ENCODE measurements at regions not wholly inside any gene's neighbourhood (a gene's known extent, or its start where the extent isn't known, plus 50 kb on each side); places are given as distances from the start of the nearest gene placed in this dataset.

DNA sequence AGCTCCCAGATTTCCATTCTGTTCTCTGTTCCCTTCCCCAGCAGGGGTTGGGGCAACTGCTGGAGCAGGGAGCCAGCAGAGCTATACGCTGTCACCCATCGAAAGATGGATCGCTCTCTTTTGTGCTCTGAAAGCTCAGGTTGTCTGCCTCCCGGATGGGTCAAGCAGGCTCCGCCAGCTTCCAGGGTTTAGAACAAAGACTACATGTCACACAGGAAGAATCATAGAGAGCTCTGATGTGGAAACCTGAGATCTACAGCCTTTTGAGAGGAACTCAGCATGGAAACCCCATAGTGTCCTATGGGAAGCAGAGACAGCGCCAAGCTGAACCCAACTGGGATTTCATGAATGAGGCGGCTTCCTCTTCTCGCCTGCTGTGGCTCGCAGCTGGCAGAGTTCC, 205.4 kb downstream of the HS3ST1 start:
- no peak for TF ChIP-seq POLR2AphosphoS5 (IDR thresholded peaks at IDR 0.05; ENCODE audit: control insufficient read depth, insufficient read depth, low read depth, low read length)
- TF ChIP-seq, protein P1, sequence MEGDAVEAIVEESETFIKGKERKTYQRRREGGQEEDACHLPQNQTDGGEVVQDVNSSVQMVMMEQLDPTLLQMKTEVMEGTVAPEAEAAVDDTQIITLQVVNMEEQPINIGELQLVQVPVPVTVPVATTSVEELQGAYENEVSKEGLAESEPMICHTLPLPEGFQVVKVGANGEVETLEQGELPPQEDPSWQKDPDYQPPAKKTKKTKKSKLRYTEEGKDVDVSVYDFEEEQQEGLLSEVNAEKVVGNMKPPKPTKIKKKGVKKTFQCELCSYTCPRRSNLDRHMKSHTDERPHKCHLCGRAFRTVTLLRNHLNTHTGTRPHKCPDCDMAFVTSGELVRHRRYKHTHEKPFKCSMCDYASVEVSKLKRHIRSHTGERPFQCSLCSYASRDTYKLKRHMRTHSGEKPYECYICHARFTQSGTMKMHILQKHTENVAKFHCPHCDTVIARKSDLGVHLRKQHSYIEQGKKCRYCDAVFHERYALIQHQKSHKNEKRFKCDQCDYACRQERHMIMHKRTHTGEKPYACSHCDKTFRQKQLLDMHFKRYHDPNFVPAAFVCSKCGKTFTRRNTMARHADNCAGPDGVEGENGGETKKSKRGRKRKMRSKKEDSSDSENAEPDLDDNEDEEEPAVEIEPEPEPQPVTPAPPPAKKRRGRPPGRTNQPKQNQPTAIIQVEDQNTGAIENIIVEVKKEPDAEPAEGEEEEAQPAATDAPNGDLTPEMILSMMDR (IDR thresholded peaks at IDR 0.05 in 2 of 3, conservative IDR thresholded peaks at IDR 0.05 in 1 of 3; ENCODE audit: insufficient read depth in 2 of 3, low read depth in 1 of 3, low read length in 3 of 3): no peak
- TF ChIP-seq GATAD2B (IDR thresholded peaks at IDR 0.05; ENCODE audit: borderline replicate concordance): no peak
- no peak for TF ChIP-seq EZH2 (IDR thresholded peaks at IDR 0.05; ENCODE audit: borderline replicate concordance, low read depth, low read length)
- TF ChIP-seq BMI1 (IDR thresholded peaks at IDR 0.05; ENCODE audit: low read length): no peak
- TF ChIP-seq MECOM (CRISPR knock-in tag; IDR thresholded peaks at IDR 0.05): no peak
- no peak for TF ChIP-seq HDAC2 (IDR thresholded peaks at IDR 0.05)
- no peak for TF ChIP-seq TBP (optimal IDR thresholded peaks at IDR 0.05; ENCODE audit: low read depth, low read length)
- no peak for TF ChIP-seq CBX1 (IDR thresholded peaks at IDR 0.05; ENCODE audit: low read depth)
